NCI-H146 treated with DMSO at 0.1 percent for 48 hours (cell line): ENCODE measurements at regions not wholly inside any gene's neighbourhood (a gene's known extent, or its start where the extent isn't known, plus 50 kb on each side); places are given as distances from the start of the nearest gene placed in this dataset.

Experiments
- DNase-seq: peaks from one replicate; lab custom pipeline; 2025; ENCODE audit not compliant: unreplicated experiment; lab: John Stamatoyannopoulos, UW

DNA sequence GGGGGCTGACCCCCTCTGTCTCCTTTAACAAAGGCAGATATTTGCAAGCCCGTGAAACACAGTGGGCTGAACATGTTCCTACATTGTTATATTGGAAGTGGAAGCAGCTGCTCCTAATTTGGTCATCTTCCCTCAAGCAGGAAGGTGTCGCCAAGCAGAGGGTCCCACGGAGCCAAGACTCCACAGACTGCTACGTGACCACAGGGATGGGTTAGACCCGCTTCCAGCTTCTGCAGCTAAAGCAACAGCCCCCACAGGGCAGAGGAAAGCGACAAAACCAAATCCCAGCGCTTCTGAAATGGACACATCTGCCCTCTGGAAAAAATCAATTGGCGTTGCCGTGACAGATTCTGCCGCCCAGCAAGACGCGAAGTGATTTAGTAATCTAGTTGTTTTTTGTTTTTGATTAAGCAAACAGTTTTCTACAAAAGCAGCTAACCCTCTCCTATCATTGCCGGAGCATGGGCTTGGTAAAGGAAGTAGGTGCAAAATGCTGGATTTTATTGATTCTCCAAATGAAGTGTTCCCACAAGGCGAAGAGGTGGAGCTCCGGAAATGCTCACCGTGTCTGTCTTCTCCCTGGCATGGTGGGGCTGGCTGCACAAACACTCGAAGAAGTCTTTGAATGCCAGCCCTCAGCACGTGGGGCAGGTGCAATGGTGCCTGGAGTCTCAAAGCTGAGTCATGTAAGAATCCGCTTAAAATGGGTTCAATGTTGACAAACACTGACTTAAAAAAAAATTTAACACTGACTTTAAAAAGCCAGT, 79.4 kb upstream of the FRMD1 start:
- no peak for DNase-seq

DNA sequence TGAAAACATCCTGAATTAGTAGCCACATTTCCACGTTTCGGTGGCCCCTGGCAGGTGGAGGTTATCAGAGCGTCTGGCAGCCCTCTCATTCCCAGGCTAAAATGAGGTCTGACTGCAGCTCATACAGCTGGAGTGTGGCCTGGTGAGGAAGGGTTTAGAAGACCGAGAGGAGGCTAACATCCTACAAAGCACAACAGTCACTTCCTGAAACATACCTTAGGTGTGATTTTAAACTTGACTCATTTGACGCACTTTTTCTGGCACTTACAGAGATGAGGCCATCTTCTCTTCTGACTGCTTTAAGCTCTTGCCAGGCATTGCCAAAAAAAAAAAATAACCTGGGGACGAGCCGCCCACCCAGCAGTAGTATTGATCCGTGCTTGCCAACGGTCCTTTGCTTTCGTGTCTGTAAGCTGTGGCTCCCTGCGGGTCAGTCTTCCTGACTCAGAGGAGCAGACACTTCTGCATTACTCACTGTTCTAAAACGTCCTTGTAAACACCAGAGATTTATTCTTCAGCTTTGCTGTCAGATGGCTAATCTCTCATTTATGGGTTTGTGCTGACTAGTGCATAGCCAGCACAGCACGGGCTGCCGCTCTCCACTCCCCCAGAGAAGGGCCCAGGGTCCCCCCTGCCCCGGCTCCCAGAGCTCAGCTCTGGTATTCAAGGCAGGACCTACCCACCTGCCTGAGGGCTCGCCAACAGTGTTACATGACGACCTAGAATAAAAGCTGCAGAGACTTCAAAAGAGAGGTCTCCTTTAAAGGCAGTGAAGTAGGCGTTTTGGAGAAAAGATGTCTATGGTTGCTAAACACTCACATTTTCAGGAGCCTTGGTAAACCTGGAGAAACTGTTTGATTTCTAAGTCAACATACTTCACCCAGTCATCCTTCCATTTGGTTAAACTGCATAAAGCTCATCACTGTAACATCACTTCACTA, 78.5 kb upstream of the FRMD1 start:
- DNase-seq, result no peak

GRCh38 chr6:168156742-168157265, 77.8 kb upstream of the FRMD1 start:
- no peak for DNase-seq

- no peak for DNase-seq
Observed at GRCh38 chr6:168155821-168156741, 77.1 kb upstream of the FRMD1 start.

- no peak for DNase-seq
Observed at GRCh38 chr6:168155193-168155592, 76.2 kb upstream of the FRMD1 start.

DNA sequence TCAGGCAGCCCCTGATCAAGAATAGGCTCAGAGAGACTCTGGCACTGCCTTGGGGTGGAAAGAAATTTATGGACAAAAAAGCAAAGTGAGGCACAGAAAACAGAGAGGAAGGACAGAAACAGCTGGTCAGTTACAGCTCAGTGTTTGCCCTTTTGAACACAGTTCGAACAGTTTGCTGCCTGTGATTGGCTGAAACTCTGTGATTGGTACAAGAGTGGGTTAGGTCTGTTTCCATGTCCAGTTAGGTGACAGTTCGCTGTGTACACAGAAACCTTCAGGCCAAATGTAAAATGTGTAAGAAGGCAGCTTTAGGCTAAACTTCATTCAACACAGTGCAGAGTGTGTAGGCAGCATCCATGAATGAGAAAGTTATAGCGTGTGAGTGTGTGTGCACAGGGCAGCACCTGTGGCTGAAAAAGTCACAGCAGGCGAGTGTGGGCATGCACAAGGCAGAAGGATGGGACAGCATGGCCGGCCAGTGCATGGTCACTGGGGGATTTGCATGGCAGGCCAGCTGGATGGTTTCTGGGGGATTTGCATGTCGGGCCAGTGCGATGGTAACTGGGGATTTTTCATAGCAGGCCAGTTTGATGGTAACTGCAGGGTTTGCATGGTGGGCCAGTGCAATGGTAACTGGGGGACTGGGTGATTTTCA, 75.4 kb upstream of the FRMD1 start:
- no peak for DNase-seq

- DNase-seq, result no peak
Observed at GRCh38 chr6:168153553-168153952, 74.5 kb upstream of the FRMD1 start.

DNA sequence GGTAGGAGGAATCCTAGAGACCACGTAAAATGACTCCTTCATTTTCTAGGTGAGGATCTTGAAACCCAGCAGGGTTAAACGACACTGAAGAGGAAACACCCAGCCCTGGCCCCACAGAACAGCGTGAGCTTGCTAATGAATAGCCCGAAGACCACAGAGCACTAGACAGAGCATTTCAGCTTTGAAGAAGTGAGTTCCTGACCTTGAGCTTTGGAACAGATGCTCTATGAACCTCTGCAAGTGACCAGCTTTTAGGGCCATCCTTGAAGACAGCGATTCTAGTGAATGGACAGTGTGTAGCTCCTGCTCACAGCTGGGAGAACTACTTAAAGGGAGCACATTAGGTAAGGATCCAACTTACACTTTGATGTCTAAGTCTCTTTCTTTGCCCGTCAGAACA, 74.0 kb upstream of the FRMD1 start:
- DNase-seq, result no peak

GRCh38 chr6:168152306-168152963, 73.4 kb upstream of the FRMD1 start:
- no peak for DNase-seq

- DNase-seq, result no peak
Observed at GRCh38 chr6:168150551-168151320, 71.7 kb upstream of the FRMD1 start.

- DNase-seq, result no peak
Observed at GRCh38 chr6:168149015-168149414, 70.0 kb upstream of the FRMD1 start.

GRCh38 chr6:168148231-168148849, 69.3 kb upstream of the FRMD1 start:
- DNase-seq, result no peak

GRCh38 chr6:168147205-168147738, 68.3 kb upstream of the FRMD1 start:
- no peak for DNase-seq

GRCh38 chr6:168145747-168146596, 67.0 kb upstream of the FRMD1 start:
- no peak for DNase-seq

DNA sequence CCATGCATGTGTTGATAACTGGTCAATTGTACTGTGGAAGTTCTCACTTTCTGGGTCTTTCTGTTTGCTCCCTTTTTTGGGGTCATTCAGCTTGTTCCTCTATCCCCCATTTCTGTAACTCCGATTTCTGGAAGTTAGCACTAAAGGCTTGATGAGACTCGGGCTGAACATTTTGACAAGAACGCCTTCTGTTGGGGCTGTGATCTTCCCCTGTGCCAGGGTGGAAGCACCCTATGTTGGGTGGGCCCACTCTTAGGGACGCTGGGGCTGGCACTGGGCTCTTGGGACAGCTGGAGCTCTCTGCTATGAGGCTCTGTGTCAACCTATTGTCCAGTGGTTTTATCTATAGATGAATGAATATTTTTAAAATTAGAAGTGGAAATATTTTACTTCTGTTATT, 60.1 kb upstream of the FRMD1 start:
- no peak for DNase-seq

GRCh38 chr6:168138436-168138835, 59.4 kb upstream of the FRMD1 start:
- DNase-seq, result no peak

GRCh38 chr6:168137024-168137423, 58.0 kb upstream of the FRMD1 start:
- DNase-seq, result no peak
